GM23338 (cell line): ENCODE measurements at regions not wholly inside any gene's neighbourhood (a gene's known extent, or its start where the extent isn't known, plus 50 kb on each side); places are given as distances from the start of the nearest gene placed in this dataset.
A peak's percentile ranks its signal among the peaks of the same experiment; 100 is the strongest.
"Not testable (repeated sequence)": the region's sequence is repeated elsewhere in the genome, so short reads cannot be mapped to it uniquely, and the experiment has no call there.

Experiments
- EZH2phosphoT487 ChIP-seq: fragments of 200-600 bp; sonication (generic); IDR thresholded peaks from one replicate; pipeline ENCODE4 v1.8.1; 2018; ENCODE audit warnings: antibody characterized with exemption; ENCODE audit not compliant: unreplicated experiment
- JUNB ChIP-seq: IDR thresholded peaks from one replicate; pipeline ENCODE4 v1.6.1; 2016; ENCODE audit warnings: antibody characterized with exemption; ENCODE audit not compliant: unreplicated experiment
- POLR2AphosphoS5 ChIP-seq: IDR thresholded peaks from 2 replicates; pipeline ENCODE4 v1.6.1; 2016; ENCODE audit warnings: antibody characterized with exemption, low read depth
- ZNF114 ChIP-seq: fragments of 250-450 bp; sonication (Bioruptor Pico); IDR thresholded peaks from 2 replicates; pipeline ENCODE4 v1.5.0; 2020; ENCODE audit warnings: mild to moderate bottlenecking, moderate library complexity
- TF ChIP-seq, protein P1 (sequence below): fragments of 250-450 bp; sonication (Bioruptor Pico); IDR thresholded peaks from 2 replicates; pipeline ENCODE4 v1.5.0; 2020; ENCODE audit warnings: mild to moderate bottlenecking, moderate library complexity
- TF ChIP-seq, protein P2 (sequence below), 2 experiments: fragments of 200-600 bp in 1 of 2; sonication (generic) in 1 of 2; conservative IDR thresholded peaks; 2 replicates each; pipeline versions ENCODE4 v1.5.1 to v1.6.1; 2016 to 2017; ENCODE audit warnings: antibody characterized with exemption in 2 of 2, low read depth in 2 of 2, mild to moderate bottlenecking in 2 of 2, moderate library complexity in 1 of 2

DNA sequence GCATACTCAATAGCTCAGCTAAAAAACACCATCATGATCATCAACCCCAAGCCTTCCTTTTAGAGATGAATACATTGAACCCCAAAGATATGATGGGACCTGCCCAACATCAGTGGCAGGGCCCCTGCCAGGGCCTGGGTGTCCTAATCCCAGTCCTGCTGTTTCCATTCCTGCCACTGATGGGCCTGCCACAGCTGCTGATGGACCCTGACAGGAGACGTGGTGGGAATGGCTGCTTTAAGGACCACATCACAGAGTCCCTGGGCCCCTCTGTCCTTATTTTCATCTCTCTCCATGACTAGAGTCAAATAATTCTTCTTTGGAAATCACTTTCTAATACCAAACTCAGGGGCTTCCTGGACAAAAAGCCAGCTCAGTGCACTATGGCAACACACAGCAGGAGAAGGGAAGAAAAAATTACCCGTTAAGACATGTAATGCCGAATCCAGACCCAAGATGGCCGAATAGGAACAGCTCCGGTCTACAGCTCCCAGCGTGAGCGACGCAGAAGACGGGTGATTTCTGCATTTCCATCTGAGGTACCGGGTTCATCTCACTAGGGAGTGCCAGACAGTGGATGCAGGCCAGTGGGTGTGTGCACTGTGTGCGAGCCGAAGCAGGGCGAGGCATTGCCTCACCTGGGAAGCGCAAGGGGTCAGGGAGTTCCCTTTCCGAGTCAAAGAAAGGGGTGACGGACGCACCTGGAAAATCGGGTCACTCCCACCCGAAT, 160.6 kb upstream of the THBS1 start:
- TF ChIP-seq, protein P1, sequence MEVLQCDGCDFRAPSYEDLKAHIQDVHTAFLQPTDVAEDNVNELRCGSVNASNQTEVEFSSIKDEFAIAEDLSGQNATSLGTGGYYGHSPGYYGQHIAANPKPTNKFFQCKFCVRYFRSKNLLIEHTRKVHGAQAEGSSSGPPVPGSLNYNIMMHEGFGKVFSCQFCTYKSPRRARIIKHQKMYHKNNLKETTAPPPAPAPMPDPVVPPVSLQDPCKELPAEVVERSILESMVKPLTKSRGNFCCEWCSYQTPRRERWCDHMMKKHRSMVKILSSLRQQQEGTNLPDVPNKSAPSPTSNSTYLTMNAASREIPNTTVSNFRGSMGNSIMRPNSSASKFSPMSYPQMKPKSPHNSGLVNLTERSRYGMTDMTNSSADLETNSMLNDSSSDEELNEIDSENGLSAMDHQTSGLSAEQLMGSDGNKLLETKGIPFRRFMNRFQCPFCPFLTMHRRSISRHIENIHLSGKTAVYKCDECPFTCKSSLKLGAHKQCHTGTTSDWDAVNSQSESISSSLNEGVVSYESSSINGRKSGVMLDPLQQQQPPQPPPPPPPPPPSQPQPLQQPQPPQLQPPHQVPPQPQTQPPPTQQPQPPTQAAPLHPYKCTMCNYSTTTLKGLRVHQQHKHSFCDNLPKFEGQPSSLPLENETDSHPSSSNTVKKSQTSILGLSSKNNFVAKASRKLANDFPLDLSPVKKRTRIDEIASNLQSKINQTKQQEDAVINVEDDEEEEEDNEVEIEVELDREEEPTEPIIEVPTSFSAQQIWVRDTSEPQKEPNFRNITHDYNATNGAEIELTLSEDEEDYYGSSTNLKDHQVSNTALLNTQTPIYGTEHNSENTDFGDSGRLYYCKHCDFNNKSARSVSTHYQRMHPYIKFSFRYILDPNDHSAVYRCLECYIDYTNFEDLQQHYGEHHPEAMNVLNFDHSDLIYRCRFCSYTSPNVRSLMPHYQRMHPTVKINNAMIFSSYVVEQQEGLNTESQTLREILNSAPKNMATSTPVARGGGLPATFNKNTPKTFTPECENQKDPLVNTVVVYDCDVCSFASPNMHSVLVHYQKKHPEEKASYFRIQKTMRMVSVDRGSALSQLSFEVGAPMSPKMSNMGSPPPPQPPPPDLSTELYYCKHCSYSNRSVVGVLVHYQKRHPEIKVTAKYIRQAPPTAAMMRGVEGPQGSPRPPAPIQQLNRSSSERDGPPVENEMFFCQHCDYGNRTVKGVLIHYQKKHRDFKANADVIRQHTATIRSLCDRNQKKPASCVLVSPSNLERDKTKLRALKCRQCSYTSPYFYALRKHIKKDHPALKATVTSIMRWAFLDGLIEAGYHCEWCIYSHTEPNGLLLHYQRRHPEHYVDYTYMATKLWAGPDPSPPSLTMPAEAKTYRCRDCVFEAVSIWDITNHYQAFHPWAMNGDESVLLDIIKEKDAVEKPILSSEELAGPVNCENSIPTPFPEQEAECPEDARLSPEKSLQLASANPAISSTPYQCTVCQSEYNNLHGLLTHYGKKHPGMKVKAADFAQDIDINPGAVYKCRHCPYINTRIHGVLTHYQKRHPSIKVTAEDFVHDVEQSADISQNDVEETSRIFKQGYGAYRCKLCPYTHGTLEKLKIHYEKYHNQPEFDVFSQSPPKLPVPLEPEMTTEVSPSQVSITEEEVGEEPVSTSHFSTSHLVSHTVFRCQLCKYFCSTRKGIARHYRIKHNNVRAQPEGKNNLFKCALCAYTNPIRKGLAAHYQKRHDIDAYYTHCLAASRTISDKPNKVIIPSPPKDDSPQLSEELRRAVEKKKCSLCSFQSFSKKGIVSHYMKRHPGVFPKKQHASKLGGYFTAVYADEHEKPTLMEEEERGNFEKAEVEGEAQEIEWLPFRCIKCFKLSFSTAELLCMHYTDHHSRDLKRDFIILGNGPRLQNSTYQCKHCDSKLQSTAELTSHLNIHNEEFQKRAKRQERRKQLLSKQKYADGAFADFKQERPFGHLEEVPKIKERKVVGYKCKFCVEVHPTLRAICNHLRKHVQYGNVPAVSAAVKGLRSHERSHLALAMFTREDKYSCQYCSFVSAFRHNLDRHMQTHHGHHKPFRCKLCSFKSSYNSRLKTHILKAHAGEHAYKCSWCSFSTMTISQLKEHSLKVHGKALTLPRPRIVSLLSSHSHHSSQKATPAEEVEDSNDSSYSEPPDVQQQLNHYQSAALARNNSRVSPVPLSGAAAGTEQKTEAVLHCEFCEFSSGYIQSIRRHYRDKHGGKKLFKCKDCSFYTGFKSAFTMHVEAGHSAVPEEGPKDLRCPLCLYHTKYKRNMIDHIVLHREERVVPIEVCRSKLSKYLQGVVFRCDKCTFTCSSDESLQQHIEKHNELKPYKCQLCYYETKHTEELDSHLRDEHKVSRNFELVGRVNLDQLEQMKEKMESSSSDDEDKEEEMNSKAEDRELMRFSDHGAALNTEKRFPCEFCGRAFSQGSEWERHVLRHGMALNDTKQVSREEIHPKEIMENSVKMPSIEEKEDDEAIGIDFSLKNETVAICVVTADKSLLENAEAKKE = not testable (repeated sequence)
- TF ChIP-seq, protein P2, sequence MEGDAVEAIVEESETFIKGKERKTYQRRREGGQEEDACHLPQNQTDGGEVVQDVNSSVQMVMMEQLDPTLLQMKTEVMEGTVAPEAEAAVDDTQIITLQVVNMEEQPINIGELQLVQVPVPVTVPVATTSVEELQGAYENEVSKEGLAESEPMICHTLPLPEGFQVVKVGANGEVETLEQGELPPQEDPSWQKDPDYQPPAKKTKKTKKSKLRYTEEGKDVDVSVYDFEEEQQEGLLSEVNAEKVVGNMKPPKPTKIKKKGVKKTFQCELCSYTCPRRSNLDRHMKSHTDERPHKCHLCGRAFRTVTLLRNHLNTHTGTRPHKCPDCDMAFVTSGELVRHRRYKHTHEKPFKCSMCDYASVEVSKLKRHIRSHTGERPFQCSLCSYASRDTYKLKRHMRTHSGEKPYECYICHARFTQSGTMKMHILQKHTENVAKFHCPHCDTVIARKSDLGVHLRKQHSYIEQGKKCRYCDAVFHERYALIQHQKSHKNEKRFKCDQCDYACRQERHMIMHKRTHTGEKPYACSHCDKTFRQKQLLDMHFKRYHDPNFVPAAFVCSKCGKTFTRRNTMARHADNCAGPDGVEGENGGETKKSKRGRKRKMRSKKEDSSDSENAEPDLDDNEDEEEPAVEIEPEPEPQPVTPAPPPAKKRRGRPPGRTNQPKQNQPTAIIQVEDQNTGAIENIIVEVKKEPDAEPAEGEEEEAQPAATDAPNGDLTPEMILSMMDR (conservative IDR thresholded peaks at IDR 0.05; ENCODE audit: low read depth in 2 of 2) = 0 out of 4 replicates have a peak, but pooled peaks of 1 of the 2 experiments have one; percentile 7
- not testable (repeated sequence) for TF ChIP-seq POLR2AphosphoS5; EZH2phosphoT487; ZNF114 (CRISPR knock-in tag); JUNB
